SU-DHL-6 (cell line): ENCODE measurements at regions not wholly inside any gene's neighbourhood (a gene's known extent, or its start where the extent isn't known, plus 50 kb on each side); places are given as distances from the start of the nearest gene placed in this dataset.

Experiments used
- H2AFZ ChIP-seq: fragments of 200-600 bp; sonication (generic); 2 replicates; pipeline ENCODE4 v1.6.1; 2014; ENCODE audit warnings: low read depth, mild to moderate bottlenecking, moderate library complexity, mixed read lengths, antibody characterized with exemption, low read length; ENCODE audit not compliant: severe bottlenecking
- H3F3A ChIP-seq: fragments of 200-600 bp; shearing (Covaris generic); 2 replicates; pipeline ENCODE4 v1.6.0; 2016; ENCODE audit warnings: antibody characterized with exemption, mild to moderate bottlenecking; ENCODE audit not compliant: insufficient read depth
- H3K27ac ChIP-seq: fragments of 200-600 bp; sonication (generic); 2 replicates; pipeline ENCODE4 v1.5.1; 2016; ENCODE audit warnings: low read depth, mild to moderate bottlenecking, low read length, moderate library complexity, mixed read lengths
- H3K27me3 ChIP-seq: fragments of 200-600 bp; sonication (generic), shearing (Covaris generic); 2 replicates; pipeline ENCODE4 v1.6.0; 2014; ENCODE audit warnings: mild to moderate bottlenecking, low read length
- H3K36me3 ChIP-seq: fragments of 200-600 bp; sonication (generic); 2 replicates; pipeline ENCODE4 v1.6.1; 2014; ENCODE audit warnings: mild to moderate bottlenecking, low read length, mixed read lengths
- H3K4me2 ChIP-seq: fragments of 300-600, 200-600 bp; shearing (Covaris generic), sonication (generic); 2 replicates; pipeline ENCODE4 v1.6.0; 2014; ENCODE audit warnings: low read length, low read depth, mild to moderate bottlenecking; ENCODE audit not compliant: poor library complexity, severe bottlenecking
- H3K4me3 ChIP-seq: fragments of 200-600 bp; sonication (generic); 2 replicates; pipeline ENCODE4 v1.5.1; 2014; ENCODE audit warnings: antibody characterized with exemption, low read length, mild to moderate bottlenecking, mixed read lengths; ENCODE audit not compliant: insufficient read depth, poor library complexity, severe bottlenecking
- H3K79me2 ChIP-seq: fragments of 200-600 bp; sonication (generic); 2 replicates; pipeline ENCODE4 v1.6.1; 2014; ENCODE audit warnings: mild to moderate bottlenecking, low read length, moderate library complexity; ENCODE audit not compliant: insufficient read depth
- H3K9ac ChIP-seq: fragments of 200-600 bp; sonication (generic); 2 replicates; pipeline ENCODE4 v1.7.0; 2014; ENCODE audit warnings: mild to moderate bottlenecking, low read length
- H3K9me2 ChIP-seq: fragments of 200-600 bp; sonication (generic); replicated peaks from 2 replicates; pipeline ENCODE4 v1.6.1; 2014; ENCODE audit warnings: low read length; ENCODE audit not compliant: insufficient read depth
- H3K9me3 ChIP-seq: fragments of 200-600 bp; sonication (generic); 2 replicates; pipeline ENCODE4 v1.6.1; 2014; ENCODE audit warnings: low read length, mixed read lengths; ENCODE audit not compliant: insufficient read depth
- H4K20me1 ChIP-seq: fragments of 200-600 bp; sonication (generic); 2 replicates; pipeline ENCODE4 v1.6.1; 2014; ENCODE audit warnings: low read depth, mild to moderate bottlenecking, antibody characterized with exemption, low read length, moderate library complexity, mixed read lengths
- CTCF ChIP-seq: fragments of 200-600 bp; sonication (generic); IDR thresholded peaks from one replicate; pipeline ENCODE4 v1.5.1; 2017; ENCODE audit warnings: antibody characterized with exemption, mild to moderate bottlenecking, low read length, moderate library complexity; ENCODE audit not compliant: insufficient read depth, poor library complexity, severe bottlenecking
- EZH2phosphoT487 ChIP-seq: fragments of 200-600 bp; sonication (generic), shearing (Covaris generic); conservative IDR thresholded peaks from 2 replicates; pipeline ENCODE4 v1.6.1; 2018; ENCODE audit warnings: mild to moderate bottlenecking, antibody characterized with exemption, low read length, moderate library complexity, mixed read lengths

- Histone ChIP-seq H3K27ac (no peak overlapping the region), H3K27me3 (no peaks in the 10 kb centered on the region), H3K9ac (no peak overlapping the region), H3K9me3 (no peaks in the 10 kb centered on the region), H3K4me2 (no peak overlapping the region), H4K20me1 (no peaks in the 10 kb centered on the region), H3F3A (no peaks in the 10 kb centered on the region), H3K79me2 (no peaks in the 10 kb centered on the region), H3K36me3 (no peaks in the 10 kb centered on the region), H2AFZ (no peak overlapping the region), H3K9me2 (no peaks in the 10 kb centered on the region), H3K4me3 (no peak overlapping the region)
- TF ChIP-seq EZH2phosphoT487 (no peak), CTCF (no peak)
These were observed 227.0 kb upstream of the RASGEF1B start for GRCh38 chr4:81698538-81699296.

- Histone ChIP-seq H2AFZ (no peak overlapping the region), H3K9ac (no peak overlapping the region), H3K4me2 (no peak overlapping the region), H3K9me3 (no peaks in the 10 kb centered on the region), H3K27ac (no peak overlapping the region), H3K4me3 (no peak overlapping the region), H3K36me3 (no peaks in the 10 kb centered on the region), H3F3A (no peaks in the 10 kb centered on the region), H3K79me2 (no peaks in the 10 kb centered on the region), H3K27me3 (no peaks in the 10 kb centered on the region), H3K9me2 (no peaks in the 10 kb centered on the region), H4K20me1 (no peaks in the 10 kb centered on the region)
- no peak for TF ChIP-seq EZH2phosphoT487
- TF ChIP-seq CTCF = no peak
These were observed 222.6 kb upstream of the RASGEF1B start for GRCh38 chr4:81694176-81694913.

GRCh38 chr4:81690871-81691270, 219.2 kb upstream of the RASGEF1B start:
- H3K27ac ChIP-seq = no peak overlapping the region
- no peaks in the 10 kb centered on the region for H3K9me3 ChIP-seq
- H4K20me1 ChIP-seq = no peaks in the 10 kb centered on the region
- no peaks in the 10 kb centered on the region for H3K79me2 ChIP-seq
- H3K4me2 ChIP-seq = no peak overlapping the region
- H3K27me3 ChIP-seq = no peaks in the 10 kb centered on the region
- no peak overlapping the region for H3K9ac ChIP-seq
- no peak overlapping the region for H2AFZ ChIP-seq
- H3K4me3 ChIP-seq = no peak overlapping the region
- H3K9me2 ChIP-seq = no peaks in the 10 kb centered on the region
- TF ChIP-seq EZH2phosphoT487 (no peak), CTCF (no peak)
- no peaks in the 10 kb centered on the region for H3F3A ChIP-seq
- H3K36me3 ChIP-seq = no peaks in the 10 kb centered on the region
